Stimulated activated CD4-positive, alpha-beta T cell treated with anti-CD3 and anti-CD28 coated beads, Interleukin-4, amount 100 ng/mL, for 4 hours (primary cell): ENCODE measurements at regions not wholly inside any gene's neighbourhood (a gene's known extent, or its start where the extent isn't known, plus 50 kb on each side); places are given as distances from the start of the nearest gene placed in this dataset.

Experiments
- DNase-seq, 2 experiments: peaks; one replicate each; pipeline ENCODE4 v3.0.0-alpha.2; 2020

- no peak for DNase-seq
These were observed 171.0 kb downstream of the KATNIP start for GRCh38 chr16:27720731-27721530.

- no peak for DNase-seq
These were observed 171.7 kb downstream of the KATNIP start for GRCh38 chr16:27721531-27722181.

- no peak for DNase-seq
These were observed 172.3 kb downstream of the KATNIP start for GRCh38 chr16:27722207-27722606.

GRCh38 chr16:27722892-27723450, 173.0 kb downstream of the KATNIP start:
- no peak for DNase-seq

- DNase-seq = no peak
These were observed 174.0 kb downstream of the KATNIP start for GRCh38 chr16:27723711-27724481.

- DNase-seq = no peak
These were observed 174.7 kb downstream of the KATNIP start for GRCh38 chr16:27724482-27725235.

- no peak for DNase-seq
These were observed 175.5 kb downstream of the KATNIP start for GRCh38 chr16:27725236-27726000.

- DNase-seq = no peak
These were observed 176.8 kb downstream of the KATNIP start for GRCh38 chr16:27726621-27727261.

- no peak for DNase-seq
These were observed 178.0 kb downstream of the KATNIP start for GRCh38 chr16:27727941-27728340.

- no peak for DNase-seq
These were observed 178.7 kb downstream of the KATNIP start for GRCh38 chr16:27728691-27729090.

GRCh38 chr16:27729516-27730304, 179.8 kb downstream of the KATNIP start:
- no peak for DNase-seq

GRCh38 chr16:27730661-27731210, 180.8 kb downstream of the KATNIP start:
- no peak for DNase-seq

- DNase-seq = no peak
These were observed 185.1 kb downstream of the KATNIP start for GRCh38 chr16:27735031-27735430.

GRCh38 chr16:27736431-27736830, 186.5 kb downstream of the KATNIP start:
- no peak for DNase-seq

- no peak for DNase-seq
These were observed 187.6 kb downstream of the KATNIP start for GRCh38 chr16:27737513-27737912.
